T-helper 1 cell treated with Interleukin-12 subunit alpha and Interleukin-12 subunit beta and Interleukin-4 antibody, amounts not matched to agents 30 μg/mL and 1 μg/mL, for 36 hours (primary cell): ENCODE measurements at regions not wholly inside any gene's neighbourhood (a gene's known extent, or its start where the extent isn't known, plus 50 kb on each side); places are given as distances from the start of the nearest gene placed in this dataset.

Source experiments
- H3K27ac Mint-ChIP-seq: one replicate; pipeline ENCODE4 v1.8.0; 2021; ENCODE audit warnings: mild to moderate bottlenecking, mixed read lengths
- H3K27me3 Mint-ChIP-seq: one replicate; pipeline ENCODE4 v1.8.0; 2021; ENCODE audit warnings: low read depth, mixed read lengths
- H3K36me3 Mint-ChIP-seq: one replicate; pipeline ENCODE4 v1.8.0; 2021; ENCODE audit warnings: low read depth, mixed read lengths
- H3K4me1 Mint-ChIP-seq: one replicate; pipeline ENCODE4 v1.8.0; 2021; ENCODE audit warnings: low read depth, mixed read lengths
- H3K4me3 Mint-ChIP-seq: one replicate; pipeline ENCODE4 v1.8.0; 2021; ENCODE audit warnings: mild to moderate bottlenecking, moderate library complexity, mixed read lengths
- H3K9me3 Mint-ChIP-seq: one replicate; pipeline ENCODE4 v1.8.0; 2021; ENCODE audit warnings: mixed read lengths

GRCh38 chr10:61356354-61356753 is 96.8 kb downstream of the TMEM26 start:
- Mint-ChIP-seq H3K4me1 (no peaks in the 10 kb centered on the region), H3K27ac (no peak overlapping the region), H3K27me3 (no peaks in the 10 kb centered on the region), H3K36me3 (no peaks in the 10 kb centered on the region), H3K9me3 (no peaks in the 10 kb centered on the region), H3K4me3 (no peak overlapping the region)

DNA sequence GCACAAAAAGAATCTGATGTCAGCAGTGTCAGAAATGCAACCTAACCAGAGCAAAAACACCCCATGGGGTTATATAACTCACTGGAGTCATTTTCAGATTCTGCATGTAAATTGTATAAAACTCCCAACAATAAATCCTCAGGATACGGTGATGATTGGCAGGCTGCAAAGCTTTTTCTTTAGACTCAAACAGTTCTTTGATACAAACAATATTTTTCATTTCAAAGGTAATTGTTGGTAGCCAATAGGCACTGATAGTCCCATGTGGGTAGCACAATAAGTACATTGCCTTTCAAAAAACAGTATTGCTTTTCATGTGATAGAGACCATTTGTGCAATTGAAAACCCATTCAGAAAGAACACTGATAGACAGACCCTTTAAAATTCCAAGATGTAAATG is 98.0 kb downstream of the TMEM26 start:
- no peaks in the 10 kb centered on the region for H3K27me3 Mint-ChIP-seq
- no peaks in the 10 kb centered on the region for H3K9me3 Mint-ChIP-seq
- H3K4me1 Mint-ChIP-seq: no peaks in the 10 kb centered on the region
- H3K4me3 Mint-ChIP-seq: no peak overlapping the region
- no peaks in the 10 kb centered on the region for H3K36me3 Mint-ChIP-seq
- no peak overlapping the region for H3K27ac Mint-ChIP-seq

DNA sequence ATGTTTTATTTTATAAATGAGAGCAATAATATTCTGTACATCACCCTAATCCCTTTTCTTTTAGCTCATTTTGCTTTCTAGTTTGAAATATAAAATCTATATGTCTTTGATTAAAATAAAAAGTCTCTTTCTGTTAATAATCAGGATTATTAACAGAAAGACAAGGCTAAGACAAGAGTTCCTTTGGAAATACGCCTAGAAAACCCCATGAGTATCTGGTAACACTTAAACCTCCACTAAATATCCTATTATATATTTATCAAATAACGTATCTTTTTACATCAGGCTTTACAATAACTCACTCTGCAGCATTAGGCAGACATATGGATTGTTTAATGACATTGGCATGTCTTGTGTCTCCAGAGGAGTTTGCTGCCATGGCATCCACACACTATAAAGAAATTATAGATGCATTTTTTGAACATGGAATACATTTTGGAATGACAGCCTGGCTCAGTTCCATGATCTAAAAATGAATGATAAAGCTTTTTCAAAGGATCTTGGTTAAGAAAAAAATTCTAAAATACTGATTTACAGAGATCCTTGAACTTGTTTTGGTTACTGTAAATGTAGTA is 98.7 kb downstream of the TMEM26 start:
- Mint-ChIP-seq H3K36me3 (no peaks in the 10 kb centered on the region), H3K27ac (no peak overlapping the region), H3K27me3 (no peaks in the 10 kb centered on the region), H3K4me3 (no peak overlapping the region), H3K9me3 (no peaks in the 10 kb centered on the region), H3K4me1 (no peaks in the 10 kb centered on the region)

- Mint-ChIP-seq H3K4me1 (no peaks in the 10 kb centered on the region), H3K9me3 (no peaks in the 10 kb centered on the region), H3K27me3 (no peaks in the 10 kb centered on the region), H3K36me3 (no peaks in the 10 kb centered on the region), H3K4me3 (no peak overlapping the region), H3K27ac (no peak overlapping the region)
These were observed 102.4 kb downstream of the TMEM26 start for GRCh38 chr10:61350794-61351193.

GRCh38 chr10:61350068-61350467 is 103.1 kb downstream of the TMEM26 start:
- no peaks in the 10 kb centered on the region for H3K27me3 Mint-ChIP-seq
- no peaks in the 10 kb centered on the region for H3K9me3 Mint-ChIP-seq
- no peaks in the 10 kb centered on the region for H3K4me1 Mint-ChIP-seq
- H3K36me3 Mint-ChIP-seq: no peaks in the 10 kb centered on the region
- no peak overlapping the region for H3K4me3 Mint-ChIP-seq
- no peak overlapping the region for H3K27ac Mint-ChIP-seq

- Mint-ChIP-seq H3K27ac (no peak overlapping the region), H3K36me3 (no peaks in the 10 kb centered on the region), H3K9me3 (peaks cover 3% of the 10 kb centered on the region), H3K27me3 (no peaks in the 10 kb centered on the region), H3K4me1 (no peaks in the 10 kb centered on the region), H3K4me3 (no peak overlapping the region)
These were observed 106.3 kb downstream of the TMEM26 start for GRCh38 chr10:61346796-61347413.

- H3K4me3 Mint-ChIP-seq: no peak overlapping the region
- H3K27ac Mint-ChIP-seq: no peak overlapping the region
- no peaks in the 10 kb centered on the region for H3K4me1 Mint-ChIP-seq
- H3K36me3 Mint-ChIP-seq: no peaks in the 10 kb centered on the region
- H3K9me3 Mint-ChIP-seq: peaks cover 3% of the 10 kb centered on the region
- H3K27me3 Mint-ChIP-seq: no peaks in the 10 kb centered on the region
These were observed 109.4 kb downstream of the TMEM26 start for GRCh38 chr10:61343796-61344195.

DNA sequence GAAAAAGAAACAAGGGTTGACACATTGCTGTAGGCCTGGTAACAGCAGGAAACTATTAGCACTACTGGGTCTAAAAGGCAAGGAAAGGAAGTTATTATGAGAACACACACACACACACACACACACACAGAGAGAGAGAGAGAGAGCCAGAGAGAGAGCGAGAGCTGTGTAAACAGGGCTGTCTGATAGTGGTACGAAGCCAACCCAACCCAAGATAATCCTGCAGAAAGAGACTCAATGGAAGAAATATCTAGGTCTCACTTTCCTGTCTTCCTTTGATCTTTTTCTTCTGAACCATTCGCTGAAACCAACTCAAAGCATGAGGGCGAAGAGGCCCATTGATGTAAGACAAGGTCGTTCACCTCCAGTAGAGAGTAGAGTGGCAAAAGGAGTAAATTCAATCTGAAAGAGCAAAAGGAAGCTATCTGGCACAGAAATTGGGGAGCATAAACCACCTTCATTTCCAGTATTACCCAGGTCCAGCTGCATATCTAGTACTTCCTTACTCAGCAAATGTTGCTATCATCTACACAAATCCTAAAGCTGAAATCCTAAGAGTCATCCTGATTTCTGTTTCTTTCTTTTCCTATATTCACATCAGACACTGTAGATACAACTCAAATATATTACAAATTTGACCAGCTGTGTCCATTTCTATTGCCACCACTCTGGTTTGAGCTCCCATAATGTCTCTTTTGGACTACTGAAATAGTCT is 110.2 kb downstream of the TMEM26 start:
- Mint-ChIP-seq H3K9me3 (peaks cover 3% of the 10 kb centered on the region), H3K27me3 (no peaks in the 10 kb centered on the region), H3K27ac (no peak overlapping the region), H3K4me1 (no peaks in the 10 kb centered on the region), H3K4me3 (no peak overlapping the region), H3K36me3 (no peaks in the 10 kb centered on the region)

- no peak overlapping the region for H3K27ac Mint-ChIP-seq
- H3K36me3 Mint-ChIP-seq: no peaks in the 10 kb centered on the region
- no peak overlapping the region for H3K4me3 Mint-ChIP-seq
- no peaks in the 10 kb centered on the region for H3K4me1 Mint-ChIP-seq
- peaks cover 3% of the 10 kb centered on the region for H3K9me3 Mint-ChIP-seq
- no peaks in the 10 kb centered on the region for H3K27me3 Mint-ChIP-seq
These were observed 112.2 kb downstream of the TMEM26 start for GRCh38 chr10:61341008-61341407.

GRCh38 chr10:61338146-61338545 is 115.0 kb downstream of the TMEM26 start:
- no peaks in the 10 kb centered on the region for H3K4me1 Mint-ChIP-seq
- H3K9me3 Mint-ChIP-seq: peaks cover 4% of the 10 kb centered on the region
- H3K4me3 Mint-ChIP-seq: no peak overlapping the region
- no peak overlapping the region for H3K27ac Mint-ChIP-seq
- no peaks in the 10 kb centered on the region for H3K27me3 Mint-ChIP-seq
- H3K36me3 Mint-ChIP-seq: no peaks in the 10 kb centered on the region

GRCh38 chr10:61337741-61338140 is 115.4 kb downstream of the TMEM26 start:
- H3K27ac Mint-ChIP-seq: no peak overlapping the region
- H3K4me3 Mint-ChIP-seq: no peak overlapping the region
- H3K36me3 Mint-ChIP-seq: no peaks in the 10 kb centered on the region
- no peaks in the 10 kb centered on the region for H3K27me3 Mint-ChIP-seq
- peaks cover 4% of the 10 kb centered on the region for H3K9me3 Mint-ChIP-seq
- no peaks in the 10 kb centered on the region for H3K4me1 Mint-ChIP-seq

DNA sequence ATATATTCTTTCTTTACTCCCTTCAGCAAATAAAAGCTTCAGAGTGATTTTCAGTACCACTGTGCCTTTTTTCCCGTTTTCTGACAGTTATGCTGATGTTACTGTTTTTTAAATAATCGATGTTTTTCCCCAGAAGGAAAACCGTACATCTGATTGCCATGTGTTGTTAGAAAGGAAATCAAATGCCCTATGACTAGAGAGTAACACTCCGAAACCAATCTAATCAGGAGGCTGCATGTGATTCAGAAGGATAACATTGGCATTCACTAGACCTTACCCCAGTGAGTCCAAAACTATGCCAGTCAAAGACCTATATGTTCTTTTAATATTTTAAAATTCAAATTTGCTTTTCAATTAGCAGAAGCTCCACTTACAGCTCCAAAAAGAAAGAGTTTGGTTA is 116.3 kb downstream of the TMEM26 start:
- no peaks in the 10 kb centered on the region for H3K36me3 Mint-ChIP-seq
- no peaks in the 10 kb centered on the region for H3K27me3 Mint-ChIP-seq
- peaks cover 4% of the 10 kb centered on the region for H3K9me3 Mint-ChIP-seq
- no peaks in the 10 kb centered on the region for H3K4me1 Mint-ChIP-seq
- no peak overlapping the region for H3K4me3 Mint-ChIP-seq
- no peak overlapping the region for H3K27ac Mint-ChIP-seq

- Mint-ChIP-seq H3K27ac (no peak overlapping the region), H3K4me1 (no peaks in the 10 kb centered on the region), H3K9me3 (peaks cover 4% of the 10 kb centered on the region), H3K4me3 (no peak overlapping the region), H3K36me3 (no peaks in the 10 kb centered on the region), H3K27me3 (no peaks in the 10 kb centered on the region)
These were observed 117.8 kb downstream of the TMEM26 start for GRCh38 chr10:61335359-61335758.

DNA sequence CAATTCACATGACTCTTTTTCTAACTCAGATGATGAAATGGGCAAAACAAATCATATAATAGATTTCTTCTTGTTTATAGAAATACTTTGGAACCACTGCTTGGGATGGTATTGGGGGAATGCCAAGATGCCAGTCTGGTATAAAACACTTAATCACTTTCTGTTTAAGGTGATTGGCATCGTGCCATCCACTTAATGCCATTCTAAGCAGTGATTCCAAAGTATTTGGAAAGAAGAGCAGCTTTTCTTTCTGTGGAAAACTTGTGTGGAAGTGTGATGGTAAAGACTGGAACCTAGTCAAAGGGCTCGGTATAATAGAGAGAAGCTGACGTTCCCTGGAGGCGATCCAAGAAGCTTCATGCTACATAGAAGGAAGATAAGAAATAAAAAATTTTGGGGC is 120.6 kb downstream of the TMEM26 start:
- Mint-ChIP-seq H3K27ac (no peak overlapping the region), H3K36me3 (no peaks in the 10 kb centered on the region), H3K27me3 (peaks cover 5% of the 10 kb centered on the region), H3K4me1 (no peaks in the 10 kb centered on the region), H3K9me3 (peaks cover 4% of the 10 kb centered on the region), H3K4me3 (no peak overlapping the region)

- Mint-ChIP-seq H3K4me1 (no peaks in the 10 kb centered on the region), H3K27me3 (peaks cover 9% of the 10 kb centered on the region), H3K27ac (no peak overlapping the region), H3K36me3 (no peaks in the 10 kb centered on the region), H3K4me3 (no peak overlapping the region), H3K9me3 (peaks cover 4% of the 10 kb centered on the region)
These were observed 122.5 kb downstream of the TMEM26 start for GRCh38 chr10:61330669-61331068.
